ENCODE measurements at regions not wholly inside any gene's neighbourhood (a gene's known extent, or its start where the extent isn't known, plus 50 kb on each side); places are given as distances from the start of the nearest gene placed in this dataset.

DNA sequence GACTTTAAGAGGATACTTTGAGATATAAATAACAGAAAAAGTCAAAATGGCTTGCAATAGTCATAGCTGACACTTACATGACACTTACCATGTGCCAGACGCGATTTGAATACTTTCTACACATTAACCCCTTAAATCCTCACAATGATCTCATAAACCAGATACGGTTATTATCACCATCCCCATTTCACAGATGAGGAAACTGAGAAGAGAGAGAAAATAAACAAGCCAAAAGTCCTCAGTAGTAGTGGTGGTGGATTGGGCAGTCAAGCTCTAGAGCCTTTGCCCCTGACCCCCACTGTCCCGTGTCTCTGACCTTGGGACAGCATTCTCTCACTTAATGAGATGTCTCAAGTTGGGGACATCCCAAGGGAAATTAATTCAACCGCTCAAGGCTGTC lies 105.2 kb upstream of the TAF1B start:
- no peaks in the 10 kb centered on the region for H3K27me3 ChIP-seq (ENCODE audit: insufficient read depth in 3 of 3, low read length in 2 of 3)
- H3K4me1 ChIP-seq: peaks cover 29% of the 10 kb centered on the region
- intact Hi-C loops (cut with DNase I): no loop called here
- peaks cover 21% of the 10 kb centered on the region for H3K9me3 ChIP-seq
- H3K36me3 ChIP-seq (ENCODE audit: insufficient read depth in 1 of 2, low read depth in 1 of 2): no peaks in the 10 kb centered on the region
- peak overlapping the region; percentile 92 for H3K27ac ChIP-seq
- 75 to 86% (median 79%) methylated on average over 5 of the region's 5 CpGs for WGBS, 3 donors
- no peak overlapping the region for H3K4me3 ChIP-seq
- DNase-seq (no peak), ATAC-seq (no peak)
- TF ChIP-seq, protein P1, sequence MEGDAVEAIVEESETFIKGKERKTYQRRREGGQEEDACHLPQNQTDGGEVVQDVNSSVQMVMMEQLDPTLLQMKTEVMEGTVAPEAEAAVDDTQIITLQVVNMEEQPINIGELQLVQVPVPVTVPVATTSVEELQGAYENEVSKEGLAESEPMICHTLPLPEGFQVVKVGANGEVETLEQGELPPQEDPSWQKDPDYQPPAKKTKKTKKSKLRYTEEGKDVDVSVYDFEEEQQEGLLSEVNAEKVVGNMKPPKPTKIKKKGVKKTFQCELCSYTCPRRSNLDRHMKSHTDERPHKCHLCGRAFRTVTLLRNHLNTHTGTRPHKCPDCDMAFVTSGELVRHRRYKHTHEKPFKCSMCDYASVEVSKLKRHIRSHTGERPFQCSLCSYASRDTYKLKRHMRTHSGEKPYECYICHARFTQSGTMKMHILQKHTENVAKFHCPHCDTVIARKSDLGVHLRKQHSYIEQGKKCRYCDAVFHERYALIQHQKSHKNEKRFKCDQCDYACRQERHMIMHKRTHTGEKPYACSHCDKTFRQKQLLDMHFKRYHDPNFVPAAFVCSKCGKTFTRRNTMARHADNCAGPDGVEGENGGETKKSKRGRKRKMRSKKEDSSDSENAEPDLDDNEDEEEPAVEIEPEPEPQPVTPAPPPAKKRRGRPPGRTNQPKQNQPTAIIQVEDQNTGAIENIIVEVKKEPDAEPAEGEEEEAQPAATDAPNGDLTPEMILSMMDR (IDR thresholded peaks at IDR 0.05): no peak

DNA sequence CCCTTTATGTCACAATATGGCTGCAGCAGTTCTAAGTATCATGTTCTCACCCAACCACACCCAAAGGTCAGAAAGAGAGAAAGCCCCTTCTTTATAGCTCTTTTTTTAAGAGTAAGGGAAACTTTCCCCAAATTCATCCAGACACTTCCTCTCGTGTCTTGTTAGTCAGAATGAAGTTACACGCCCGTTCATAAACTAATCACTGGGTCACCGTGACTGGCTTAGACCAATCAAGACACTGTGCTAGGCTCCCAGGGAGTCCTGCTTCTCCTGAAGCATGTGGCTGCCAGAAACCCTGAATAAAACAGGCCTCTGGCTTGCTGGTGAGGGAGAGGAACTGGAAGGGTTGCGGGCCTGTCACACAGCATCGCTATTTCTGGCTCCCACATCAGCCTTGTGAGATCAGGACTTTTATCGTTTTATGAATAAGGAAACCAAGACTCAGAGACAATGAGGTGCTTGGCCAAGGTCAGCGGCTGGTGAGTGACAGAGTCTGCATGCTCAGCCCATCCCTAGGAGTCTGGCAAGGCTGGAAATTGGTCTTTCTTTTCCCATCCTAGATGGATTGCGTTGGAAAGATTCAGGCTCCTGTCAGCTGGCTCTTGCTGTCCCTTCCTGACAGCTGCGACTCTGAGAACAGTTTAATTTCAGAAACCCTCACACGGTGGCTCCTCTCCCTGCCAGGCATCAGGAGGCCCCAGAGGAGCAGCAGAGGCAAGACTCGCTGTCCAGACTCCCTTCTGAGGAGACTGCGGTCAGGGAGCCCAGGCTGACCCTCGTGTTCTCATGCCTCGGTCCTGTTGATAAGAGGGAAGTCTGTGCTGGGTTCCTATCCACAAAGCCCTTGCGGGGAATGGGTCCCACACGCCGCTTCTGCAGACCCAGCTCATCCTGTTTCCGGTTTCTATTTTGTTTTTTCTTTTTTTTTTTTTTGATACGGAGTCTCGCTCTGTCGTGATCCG lies 104.5 kb upstream of the TAF1B start:
- intact Hi-C loops (cut with DNase I): loop anchor here in 1 of 2 donors (1.0 kb wide), 1 partner anchor 46 kb away; no protein-coding TSS in a partner anchor
- TF ChIP-seq, protein P1 (IDR thresholded peaks at IDR 0.05): no peak
- Histone ChIP-seq H3K9me3 (peaks cover 13% of the 10 kb centered on the region), H3K36me3 (ENCODE audit: insufficient read depth in 1 of 2, low read depth in 1 of 2) (no peaks in the 10 kb centered on the region), H3K4me3 (peak overlapping the region; percentile 55), H3K27ac (peak overlapping the region; percentile 92), H3K27me3 (ENCODE audit: insufficient read depth in 3 of 3, low read length in 2 of 3) (no peaks in the 10 kb centered on the region), H3K4me1 (peaks cover 29% of the 10 kb centered on the region)
- 6 to 14% (median 11%) methylated on average over 21 to 23 of the region's 23 CpGs for WGBS, 3 donors
- peak; percentile 67 to 86 (median 80) for ATAC-seq
- peak in 1 of 2 donors; percentile 74 for DNase-seq

DNA sequence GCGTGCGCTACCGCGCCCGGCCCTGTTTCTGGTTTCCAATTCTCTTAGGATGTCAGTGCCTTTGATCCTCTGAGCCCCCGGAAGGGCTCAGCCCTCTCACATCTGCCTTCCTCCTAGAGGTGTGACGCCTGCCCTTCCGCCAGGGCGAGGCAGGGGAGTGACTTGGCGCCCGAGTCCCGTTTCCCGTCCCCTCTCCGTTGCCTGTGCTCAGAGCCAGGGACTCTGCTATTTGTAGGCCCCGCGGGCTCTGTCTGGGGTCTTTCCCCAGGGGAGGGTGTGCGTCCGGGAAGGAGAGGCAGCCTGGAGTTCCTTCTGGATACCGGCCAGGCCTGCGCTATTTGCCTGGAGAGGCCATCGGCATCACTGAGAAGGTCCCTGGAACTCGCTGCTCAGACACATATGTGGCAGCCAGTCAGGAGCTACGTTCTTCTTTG lies 103.7 kb upstream of the TAF1B start:
- TF ChIP-seq, protein P1 (IDR thresholded peaks at IDR 0.05): no peak
- Histone ChIP-seq H3K9me3 (peaks cover 6% of the 10 kb centered on the region), H3K4me1 (peaks cover 29% of the 10 kb centered on the region), H3K4me3 (peak overlapping the region; percentile 55), H3K36me3 (ENCODE audit: insufficient read depth in 1 of 2, low read depth in 1 of 2) (no peaks in the 10 kb centered on the region), H3K27me3 (ENCODE audit: insufficient read depth in 3 of 3, low read length in 2 of 3) (no peaks in the 10 kb centered on the region), H3K27ac (peak overlapping the region; percentile 92)
- DNase-seq (peak; percentile 79 to 90), ATAC-seq (peak; percentile 59 to 79 (median 73))
- intact Hi-C loops (cut with DNase I): loop anchor here in 1 of 2 donors (1.0 kb wide), 1 partner anchor 46 kb away; no protein-coding TSS in a partner anchor
- 16 to 32% (median 20%) methylated on average over 19 to 23 of the region's 23 CpGs for WGBS, 3 donors

DNA sequence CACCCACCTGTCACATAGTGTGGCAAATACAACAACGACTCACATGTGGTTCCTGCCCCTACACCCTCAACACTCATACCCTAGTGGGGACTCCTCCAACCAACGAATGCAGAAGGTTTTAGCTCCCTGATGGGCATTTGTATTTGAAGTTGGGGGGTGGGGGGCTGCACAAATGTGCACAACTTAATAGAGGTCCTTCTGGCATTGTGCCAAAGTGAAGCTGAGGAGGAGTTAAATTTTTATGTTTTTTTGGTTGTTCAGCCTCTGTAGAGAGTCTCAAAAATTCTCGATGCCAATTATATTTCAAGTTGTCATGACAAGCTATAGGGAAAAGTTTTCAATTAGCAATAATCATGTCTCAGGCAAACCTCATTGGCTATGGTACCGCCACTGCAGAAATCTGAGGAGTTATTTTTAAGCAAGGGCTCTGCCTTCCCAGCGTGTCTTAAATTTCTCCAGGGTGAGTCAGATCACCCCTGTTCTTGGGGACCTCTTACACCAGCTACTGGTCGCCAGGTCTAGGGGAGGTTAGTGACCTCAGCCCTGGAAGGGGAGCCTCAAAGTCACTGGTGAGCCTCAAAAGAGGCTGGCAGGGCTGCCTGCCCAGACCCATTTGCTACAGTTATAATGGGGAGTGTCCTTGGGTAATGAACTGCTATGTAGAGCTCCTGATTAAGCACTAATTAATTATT lies 102.7 kb upstream of the TAF1B start:
- Histone ChIP-seq H3K27ac (peak overlapping the region; percentile 67), H3K9me3 (no peaks in the 10 kb centered on the region), H3K4me3 (peak overlapping the region; percentile 7), H3K4me1 (peaks cover 29% of the 10 kb centered on the region), H3K27me3 (ENCODE audit: insufficient read depth in 3 of 3, low read length in 2 of 3) (no peaks in the 10 kb centered on the region), H3K36me3 (ENCODE audit: insufficient read depth in 1 of 2, low read depth in 1 of 2) (no peaks in the 10 kb centered on the region)
- intact Hi-C loops (cut with DNase I): loop anchor here in 1 of 2 donors (2.0 kb wide), 1 partner anchor 16 kb away; no protein-coding TSS in a partner anchor
- WGBS, 3 donors: 44 to 63% (median 50%) methylated on average over 6 of the region's 6 CpGs
- TF ChIP-seq, protein P1 (IDR thresholded peaks at IDR 0.05): no peak
- DNase-seq: no peak
- ATAC-seq: peak; percentile 40 to 62 (median 48)
